ENCODE measurements at regions not wholly inside any gene's neighbourhood (a gene's known extent, or its start where the extent isn't known, plus 50 kb on each side); places are given as distances from the start of the nearest gene placed in this dataset.

GRCh38 chr7:116384936-116385635 lies 114.5 kb upstream of the CAV2 start:
- CTCF ChIA-PET, result no interaction called here

GRCh38 chr7:116386674-116387073 lies 112.9 kb upstream of the CAV2 start:
- no peaks in the 10 kb centered on the region for H3K9me3 ChIP-seq
- POLR2A ChIA-PET, result no interaction called here
- no peak overlapping the region for H3K4me3 ChIP-seq (ENCODE audit: control insufficient read depth in 1 of 2, extremely low read depth in 1 of 2, low read length in 1 of 2)
- Mint-ChIP-seq H3K4me1 (no peaks in the 10 kb centered on the region), H3K27ac (no peak overlapping the region), H3K36me3 (no peaks in the 10 kb centered on the region), H3K9me3 (no peaks in the 10 kb centered on the region), H3K4me3 (no peak overlapping the region), H3K27me3 (peaks cover 0 to 10% of the 10 kb centered on the region in 2 donors)
- H3K4me1 ChIP-seq (ENCODE audit: control insufficient read depth in 1 of 2, extremely low read depth in 1 of 2, insufficient read depth in 2 of 2, low read length in 2 of 2), result no peaks in the 10 kb centered on the region
- 80% methylated on average over 1 of the region's 5 CpGs for WGBS (ENCODE audit: insufficient coverage)
- no peak for DNase-seq
- CTCF ChIA-PET, result no interaction called here
- H3K36me3 ChIP-seq (ENCODE audit: control insufficient read depth in 2 of 2, extremely low read depth in 1 of 2, insufficient read depth in 1 of 2, low read length in 1 of 2), result no peaks in the 10 kb centered on the region
- H3K27me3 ChIP-seq (replicated peaks in 1 of 2; ENCODE audit: control insufficient read depth in 2 of 2, extremely low read depth in 1 of 2, insufficient read depth in 2 of 2, low read length in 1 of 2), result no peaks in the 10 kb centered on the region
- no peak overlapping the region for H3K27ac ChIP-seq (ENCODE audit: low read length)
- ATAC-seq (replicated peaks in 1 of 4), result no peak

More at GRCh38 chr7:116384936-116385635, 114.5 kb upstream of the CAV2 start:
- no CpG with 5 or more reads among the region's 5 CpGs for WGBS (ENCODE audit: insufficient coverage)
- DNase-seq, result no peak
- H3K4me1 Mint-ChIP-seq, result no peaks in the 10 kb centered on the region
- no peak overlapping the region for H3K27ac Mint-ChIP-seq
- H3K9me3 ChIP-seq, result no peaks in the 10 kb centered on the region
- no peaks in the 10 kb centered on the region for H3K36me3 ChIP-seq (ENCODE audit: control insufficient read depth in 2 of 2, extremely low read depth in 1 of 2, insufficient read depth in 1 of 2, low read length in 1 of 2)
- H3K27me3 Mint-ChIP-seq, result peaks cover 0 to 10% of the 10 kb centered on the region in 2 donors
- ATAC-seq (replicated peaks in 1 of 4), result no peak
- H3K36me3 Mint-ChIP-seq, result no peaks in the 10 kb centered on the region
- no peak overlapping the region for H3K4me3 Mint-ChIP-seq
- H3K4me1 ChIP-seq (ENCODE audit: control insufficient read depth in 1 of 2, extremely low read depth in 1 of 2, insufficient read depth in 2 of 2, low read length in 2 of 2), result no peaks in the 10 kb centered on the region
- no peaks in the 10 kb centered on the region for H3K9me3 Mint-ChIP-seq
- H3K27ac ChIP-seq (ENCODE audit: low read length), result no peak overlapping the region
- H3K4me3 ChIP-seq (ENCODE audit: control insufficient read depth in 1 of 2, extremely low read depth in 1 of 2, low read length in 1 of 2), result no peak overlapping the region
- H3K27me3 ChIP-seq (replicated peaks in 1 of 2; ENCODE audit: control insufficient read depth in 2 of 2, extremely low read depth in 1 of 2, insufficient read depth in 2 of 2, low read length in 1 of 2), result peaks cover 0 to 2% of the 10 kb centered on the region in 2 experiments
- POLR2A ChIA-PET, result no interaction called here

- no peak for DNase-seq
- H3K27me3 ChIP-seq (replicated peaks in 1 of 2; ENCODE audit: control insufficient read depth in 2 of 2, extremely low read depth in 1 of 2, insufficient read depth in 2 of 2, low read length in 1 of 2), result peaks cover 0 to 3% of the 10 kb centered on the region in 2 experiments
- POLR2A ChIA-PET, result no interaction called here
- Mint-ChIP-seq H3K4me3 (no peak overlapping the region), H3K4me1 (no peaks in the 10 kb centered on the region), H3K27ac (no peak overlapping the region), H3K36me3 (no peaks in the 10 kb centered on the region), H3K9me3 (no peaks in the 10 kb centered on the region), H3K27me3 (peaks cover 7 to 9% of the 10 kb centered on the region in 2 donors)
- no peaks in the 10 kb centered on the region for H3K9me3 ChIP-seq
- no peak for ATAC-seq (replicated peaks in 1 of 4)
- no peak overlapping the region for H3K27ac ChIP-seq (ENCODE audit: low read length)
- no peaks in the 10 kb centered on the region for H3K36me3 ChIP-seq (ENCODE audit: control insufficient read depth in 2 of 2, extremely low read depth in 1 of 2, insufficient read depth in 1 of 2, low read length in 1 of 2)
- H3K4me1 ChIP-seq (ENCODE audit: control insufficient read depth in 1 of 2, extremely low read depth in 1 of 2, insufficient read depth in 2 of 2, low read length in 2 of 2), result no peaks in the 10 kb centered on the region
- WGBS (ENCODE audit: insufficient coverage), result 92% methylated on average over 2 of the region's 3 CpGs
- CTCF ChIA-PET, result no interaction called here
- no peak overlapping the region for H3K4me3 ChIP-seq (ENCODE audit: control insufficient read depth in 1 of 2, extremely low read depth in 1 of 2, low read length in 1 of 2)
Observed at GRCh38 chr7:116390363-116390762, 109.2 kb upstream of the CAV2 start.

GRCh38 chr7:116392806-116393205 lies 106.7 kb upstream of the CAV2 start:
- POLR2A ChIA-PET, result no interaction called here

GRCh38 chr7:116393654-116394053 lies 105.9 kb upstream of the CAV2 start:
- H3K27me3 ChIP-seq (replicated peaks in 1 of 2; ENCODE audit: control insufficient read depth in 2 of 2, extremely low read depth in 1 of 2, insufficient read depth in 2 of 2, low read length in 1 of 2), result peaks cover 0 to 3% of the 10 kb centered on the region in 2 experiments
- Mint-ChIP-seq H3K4me3 (no peak overlapping the region), H3K36me3 (no peaks in the 10 kb centered on the region), H3K27ac (no peak overlapping the region), H3K9me3 (peaks cover 0 to 10% (median 7%) of the 10 kb centered on the region in 3 donors), H3K4me1 (no peaks in the 10 kb centered on the region), H3K27me3 (peaks cover 0 to 13% of the 10 kb centered on the region in 2 donors)
- H3K4me1 ChIP-seq (ENCODE audit: control insufficient read depth in 1 of 2, extremely low read depth in 1 of 2, insufficient read depth in 2 of 2, low read length in 2 of 2), result no peaks in the 10 kb centered on the region
- no peak overlapping the region for H3K4me3 ChIP-seq (ENCODE audit: control insufficient read depth in 1 of 2, extremely low read depth in 1 of 2, low read length in 1 of 2)
- 30% methylated on average over 2 of the region's 6 CpGs for WGBS (ENCODE audit: insufficient coverage)
- ChIA-PET POLR2A (no interaction called here), CTCF (no interaction called here)
- ATAC-seq (replicated peaks in 1 of 4) (no peak), DNase-seq (no peak)
- H3K27ac ChIP-seq (ENCODE audit: low read length), result no peak overlapping the region
- no peaks in the 10 kb centered on the region for H3K9me3 ChIP-seq
- H3K36me3 ChIP-seq (ENCODE audit: control insufficient read depth in 2 of 2, extremely low read depth in 1 of 2, insufficient read depth in 1 of 2, low read length in 1 of 2), result no peaks in the 10 kb centered on the region

More at GRCh38 chr7:116392806-116393205, 106.7 kb upstream of the CAV2 start:
- H3K36me3 Mint-ChIP-seq, result no peaks in the 10 kb centered on the region
- Histone ChIP-seq H3K4me1 (ENCODE audit: control insufficient read depth in 1 of 2, extremely low read depth in 1 of 2, insufficient read depth in 2 of 2, low read length in 2 of 2) (no peaks in the 10 kb centered on the region), H3K27me3 (replicated peaks in 1 of 2; ENCODE audit: control insufficient read depth in 2 of 2, extremely low read depth in 1 of 2, insufficient read depth in 2 of 2, low read length in 1 of 2) (peaks cover 0 to 3% of the 10 kb centered on the region in 2 experiments), H3K27ac (ENCODE audit: low read length) (no peak overlapping the region), H3K36me3 (ENCODE audit: control insufficient read depth in 2 of 2, extremely low read depth in 1 of 2, insufficient read depth in 1 of 2, low read length in 1 of 2) (no peaks in the 10 kb centered on the region), H3K4me3 (ENCODE audit: control insufficient read depth in 1 of 2, extremely low read depth in 1 of 2, low read length in 1 of 2) (no peak overlapping the region), H3K9me3 (no peaks in the 10 kb centered on the region)
- H3K27me3 Mint-ChIP-seq, result peaks cover 0 to 10% of the 10 kb centered on the region in 2 donors
- no peak overlapping the region for H3K4me3 Mint-ChIP-seq
- no peak for DNase-seq
- CTCF ChIA-PET, result no interaction called here
- no peaks in the 10 kb centered on the region for H3K4me1 Mint-ChIP-seq
- H3K9me3 Mint-ChIP-seq, result peaks cover 0 to 2% (median under 1%) of the 10 kb centered on the region in 3 donors
- no peak overlapping the region for H3K27ac Mint-ChIP-seq
- ATAC-seq (replicated peaks in 1 of 4), result no peak

- POLR2A ChIA-PET, result no interaction called here
Observed at GRCh38 chr7:116394106-116394505, 105.4 kb upstream of the CAV2 start.

More at GRCh38 chr7:116394106-116394505, 105.4 kb upstream of the CAV2 start:
- Mint-ChIP-seq H3K36me3 (no peaks in the 10 kb centered on the region), H3K27ac (no peak overlapping the region), H3K4me3 (no peak overlapping the region), H3K9me3 (peaks cover 2 to 14% (median 7%) of the 10 kb centered on the region in 3 donors), H3K27me3 (peaks cover 0 to 13% of the 10 kb centered on the region in 2 donors), H3K4me1 (no peaks in the 10 kb centered on the region)
- Histone ChIP-seq H3K27ac (ENCODE audit: low read length) (no peak overlapping the region), H3K4me3 (ENCODE audit: control insufficient read depth in 1 of 2, extremely low read depth in 1 of 2, low read length in 1 of 2) (no peak overlapping the region), H3K27me3 (replicated peaks in 1 of 2; ENCODE audit: control insufficient read depth in 2 of 2, extremely low read depth in 1 of 2, insufficient read depth in 2 of 2, low read length in 1 of 2) (peaks cover 0 to 3% of the 10 kb centered on the region in 2 experiments), H3K36me3 (ENCODE audit: control insufficient read depth in 2 of 2, extremely low read depth in 1 of 2, insufficient read depth in 1 of 2, low read length in 1 of 2) (no peaks in the 10 kb centered on the region), H3K4me1 (ENCODE audit: control insufficient read depth in 1 of 2, extremely low read depth in 1 of 2, insufficient read depth in 2 of 2, low read length in 2 of 2) (no peaks in the 10 kb centered on the region), H3K9me3 (no peaks in the 10 kb centered on the region)
- ATAC-seq (replicated peaks in 1 of 4) (no peak), DNase-seq (no peak)
- 86% methylated on average over 11 of the region's 11 CpGs for WGBS (ENCODE audit: insufficient coverage)
- CTCF ChIA-PET, result no interaction called here
